ENCODE measurements at regions not wholly inside any gene's neighbourhood (a gene's known extent, or its start where the extent isn't known, plus 50 kb on each side); places are given as distances from the start of the nearest gene placed in this dataset.

DNA sequence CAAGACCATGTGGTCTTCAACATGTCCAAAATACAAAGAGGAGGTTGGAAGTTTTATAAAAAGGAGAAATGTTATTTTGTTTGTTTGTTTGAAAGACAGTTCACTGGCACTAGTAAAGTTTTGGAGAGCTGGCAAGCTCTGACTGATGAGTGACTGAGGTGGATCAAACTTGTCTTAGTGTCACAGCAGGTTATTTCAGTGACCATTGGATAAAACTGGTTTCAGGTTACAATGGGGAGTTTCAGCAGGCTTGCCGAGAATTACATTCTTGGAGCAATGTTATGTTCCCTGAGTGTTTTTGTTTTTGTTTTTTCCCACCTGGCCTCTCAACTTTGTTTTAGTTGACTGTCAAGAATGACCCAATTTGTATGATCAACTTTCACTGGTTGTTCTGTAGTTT lies 414.5 kb upstream of the ARHGEF26 start:
- Mint-ChIP-seq H3K9me3 (peaks cover 0 to 7% (median 0%) of the 10 kb centered on the region in 7 donors), H3K36me3 (no peaks in the 10 kb centered on the region), H3K4me3 (no peak overlapping the region), H3K27me3 (ENCODE audit: low read depth in 3 of 3) (peaks cover 0 to 2% (median 0%) of the 10 kb centered on the region in 3 donors), H3K4me1 (no peaks in the 10 kb centered on the region), H3K27ac (no peak overlapping the region)
- no peak overlapping the region for H3K9ac ChIP-seq (ENCODE audit: insufficient read depth, low read length, poor library complexity, severe bottlenecking)
- H2AFZ ChIP-seq (ENCODE audit: insufficient read depth, low read depth, low read length, poor library complexity, severe bottlenecking) = no peak overlapping the region
- no peaks in the 10 kb centered on the region for H4K20me1 ChIP-seq (ENCODE audit: insufficient read depth, low read length)
- 100% methylated on average over 1 of the region's 1 CpG for WGBS (ENCODE audit: insufficient coverage)
- no peaks in the 10 kb centered on the region for H3K79me2 ChIP-seq (ENCODE audit: insufficient read depth, low read length)
- no peaks in the 10 kb centered on the region for H3K4me1 ChIP-seq (ENCODE audit: control insufficient read depth in 1 of 2, insufficient read depth in 2 of 2, low read length in 2 of 2)
- no peaks in the 10 kb centered on the region for H3K9me3 ChIP-seq (replicated peaks in 1 of 2; ENCODE audit: control insufficient read depth in 1 of 2, insufficient read depth in 1 of 2, low read length in 2 of 2)
- H3K27ac ChIP-seq (ENCODE audit: low read depth in 1 of 2, low read length in 2 of 2) = no peak overlapping the region
- H3K27me3 ChIP-seq (ENCODE audit: control insufficient read depth in 2 of 2, insufficient read depth in 2 of 2, low read length in 2 of 2) = no peaks in the 10 kb centered on the region
- no peak for TF ChIP-seq CTCF (IDR thresholded peaks at IDR 0.05)
- H3K4me3 ChIP-seq (replicated peaks in 1 of 3; ENCODE audit: low read depth in 2 of 3, low read length in 3 of 3) = no peak overlapping the region
- intact Hi-C loops (cut with micrococcal nuclease) = no loop called here
- no peak for DNase-seq
- H3K4me2 ChIP-seq (replicated peaks; ENCODE audit: extremely low read depth, low read length, poor library complexity, severe bottlenecking) = no peak overlapping the region
- H3K36me3 ChIP-seq (replicated peaks in 1 of 2; ENCODE audit: control insufficient read depth in 1 of 2, insufficient read depth in 2 of 2, low read length in 2 of 2) = no peaks in the 10 kb centered on the region

- H3K27ac Mint-ChIP-seq = no peak overlapping the region
- H4K20me1 ChIP-seq (ENCODE audit: insufficient read depth, low read length) = no peaks in the 10 kb centered on the region
- H3K79me2 ChIP-seq (ENCODE audit: insufficient read depth, low read length) = no peaks in the 10 kb centered on the region
- H3K27me3 Mint-ChIP-seq (ENCODE audit: low read depth in 3 of 3) = no peaks in the 10 kb centered on the region
- no peak for TF ChIP-seq CTCF (IDR thresholded peaks at IDR 0.05)
- no peak overlapping the region for H3K9ac ChIP-seq (ENCODE audit: insufficient read depth, low read length, poor library complexity, severe bottlenecking)
- whole genome bisulfite sequencing (ENCODE audit: insufficient coverage) = no CpG with 5 or more reads among the region's 4 CpGs
- H3K9me3 Mint-ChIP-seq = peaks cover 0 to 4% (median 0%) of the 10 kb centered on the region in 7 donors
- no peaks in the 10 kb centered on the region for H3K9me3 ChIP-seq (replicated peaks in 1 of 2; ENCODE audit: control insufficient read depth in 1 of 2, insufficient read depth in 1 of 2, low read length in 2 of 2)
- no peak overlapping the region for H2AFZ ChIP-seq (ENCODE audit: insufficient read depth, low read depth, low read length, poor library complexity, severe bottlenecking)
- intact Hi-C loops (cut with micrococcal nuclease) = no loop called here
- no peaks in the 10 kb centered on the region for H3K36me3 ChIP-seq (replicated peaks in 1 of 2; ENCODE audit: control insufficient read depth in 1 of 2, insufficient read depth in 2 of 2, low read length in 2 of 2)
- no peak for DNase-seq
- H3K4me2 ChIP-seq (replicated peaks; ENCODE audit: extremely low read depth, low read length, poor library complexity, severe bottlenecking) = no peak overlapping the region
- H3K27me3 ChIP-seq (ENCODE audit: control insufficient read depth in 2 of 2, insufficient read depth in 2 of 2, low read length in 2 of 2) = no peaks in the 10 kb centered on the region
- no peak overlapping the region for H3K4me3 ChIP-seq (replicated peaks in 1 of 3; ENCODE audit: low read depth in 2 of 3, low read length in 3 of 3)
- H3K36me3 Mint-ChIP-seq = no peaks in the 10 kb centered on the region
- no peaks in the 10 kb centered on the region for H3K4me1 ChIP-seq (ENCODE audit: control insufficient read depth in 1 of 2, insufficient read depth in 2 of 2, low read length in 2 of 2)
- no peak overlapping the region for H3K4me3 Mint-ChIP-seq
- H3K4me1 Mint-ChIP-seq = no peaks in the 10 kb centered on the region
- H3K27ac ChIP-seq (ENCODE audit: low read depth in 1 of 2, low read length in 2 of 2) = no peak overlapping the region
Measured at GRCh38 chr3:153714016-153714415, 407.2 kb upstream of the ARHGEF26 start.

Measured in CD14-positive monocyte (primary cell).